ENCODE measurements at regions not wholly inside any gene's neighbourhood (a gene's known extent, or its start where the extent isn't known, plus 50 kb on each side); places are given as distances from the start of the nearest gene placed in this dataset.
A peak's percentile ranks its signal among the peaks of the same experiment; 100 is the strongest.
"Not testable (repeated sequence)": the region's sequence is repeated elsewhere in the genome, so short reads cannot be mapped to it uniquely, and the experiment has no call there.

DNA sequence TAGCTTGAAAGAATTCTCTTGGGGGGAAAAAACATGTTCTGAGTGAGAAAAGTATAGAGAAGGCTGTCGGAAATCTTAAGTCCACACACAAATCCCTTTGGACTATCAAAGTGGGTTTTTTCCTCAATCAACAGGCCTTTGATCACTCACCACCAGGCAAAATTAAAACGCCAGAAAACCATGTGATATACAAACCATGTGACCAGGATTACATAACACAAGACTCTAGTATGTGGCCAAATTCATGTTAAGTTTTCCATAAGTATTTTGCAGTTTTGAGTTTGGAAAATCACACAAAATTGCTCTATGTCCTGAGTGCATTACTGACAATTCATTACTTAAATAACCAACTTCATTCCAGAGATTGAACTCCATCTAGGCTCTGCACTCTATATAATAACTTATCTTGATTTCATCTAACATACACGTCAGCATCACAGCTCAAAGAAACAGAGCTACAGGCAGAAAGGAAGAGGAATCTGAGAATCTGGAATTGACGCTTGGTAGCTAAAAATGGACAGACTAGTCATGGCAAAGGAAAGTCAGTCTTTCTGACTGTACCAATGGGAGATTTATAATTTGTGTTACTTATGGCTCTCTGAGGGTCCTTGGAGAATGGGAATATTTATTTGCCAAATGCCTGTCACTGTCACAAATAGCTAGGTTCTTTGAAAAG lies 383.5 kb downstream of the SFMBT2 start:
- no peak for DNase-seq

DNA sequence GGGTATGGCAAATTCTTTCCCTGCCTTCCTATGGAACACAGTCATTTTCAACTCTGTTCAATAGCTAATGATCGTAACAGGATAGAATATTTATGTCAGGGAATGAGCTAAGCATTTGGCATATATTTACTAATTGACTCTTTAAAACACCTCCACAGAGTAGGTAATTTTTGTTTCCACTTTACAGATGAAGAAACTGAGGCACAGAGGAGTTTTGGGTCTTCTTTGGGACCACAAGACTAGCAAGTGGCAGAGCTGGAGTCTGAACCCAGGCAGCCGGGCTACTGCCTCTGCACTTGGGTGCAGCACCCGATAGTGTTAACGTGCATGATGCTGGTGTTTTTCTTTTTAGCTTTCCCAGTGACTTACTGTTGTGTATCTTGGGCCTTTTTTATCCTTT lies 384.0 kb downstream of the SFMBT2 start:
- no peak for DNase-seq

GRCh38 chr10:7025296-7025695 lies 385.5 kb downstream of the SFMBT2 start:
- no peak for DNase-seq

DNA sequence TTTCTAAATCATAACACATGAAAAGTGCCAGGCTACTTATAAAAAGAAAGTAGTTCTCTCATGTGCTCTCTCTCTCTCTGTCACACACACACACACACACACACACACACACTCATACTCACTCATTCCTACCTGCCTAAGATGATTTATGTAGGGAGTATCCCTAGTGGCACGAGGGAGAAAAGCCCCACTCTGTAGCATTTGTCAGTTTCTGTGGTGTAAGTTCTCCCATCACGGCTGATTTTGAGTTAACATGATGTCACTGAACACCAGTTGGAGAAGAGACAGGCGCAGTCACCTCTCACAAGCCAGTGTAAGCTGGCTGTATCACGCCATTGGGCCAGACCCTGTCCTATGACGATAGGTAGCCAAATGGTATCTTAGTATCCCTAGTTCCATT lies 395.4 kb downstream of the SFMBT2 start:
- DNase-seq: peak; percentile 8

GRCh38 chr10:7014721-7015120 lies 396.1 kb downstream of the SFMBT2 start:
- no peak for DNase-seq

DNA sequence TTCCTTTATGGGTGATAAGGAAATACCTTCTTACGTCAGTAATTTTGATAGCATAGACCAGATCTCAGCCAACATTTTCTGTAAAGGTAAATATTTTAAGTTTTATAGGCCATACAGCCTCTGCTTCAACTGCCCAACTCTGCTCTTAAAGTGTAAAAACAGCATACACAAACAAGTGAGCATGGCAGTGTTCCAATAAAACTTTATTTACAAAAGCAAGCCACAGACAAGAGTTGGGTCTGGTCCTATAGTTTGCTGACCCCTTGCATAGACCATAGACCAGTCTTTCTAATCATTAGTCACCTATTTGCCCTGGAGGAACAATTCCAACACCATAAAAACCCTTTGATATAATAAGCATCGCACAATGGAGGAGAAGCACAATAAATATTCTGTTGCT lies 398.8 kb downstream of the SFMBT2 start:
- DNase-seq: no peak

- no peak for DNase-seq
These were observed 402.2 kb downstream of the SFMBT2 start for GRCh38 chr10:7008645-7009044.

GRCh38 chr10:7007600-7008190 lies 403.1 kb downstream of the SFMBT2 start:
- DNase-seq: no peak

GRCh38 chr10:7006566-7006965 lies 404.3 kb downstream of the SFMBT2 start:
- no peak for DNase-seq

DNA sequence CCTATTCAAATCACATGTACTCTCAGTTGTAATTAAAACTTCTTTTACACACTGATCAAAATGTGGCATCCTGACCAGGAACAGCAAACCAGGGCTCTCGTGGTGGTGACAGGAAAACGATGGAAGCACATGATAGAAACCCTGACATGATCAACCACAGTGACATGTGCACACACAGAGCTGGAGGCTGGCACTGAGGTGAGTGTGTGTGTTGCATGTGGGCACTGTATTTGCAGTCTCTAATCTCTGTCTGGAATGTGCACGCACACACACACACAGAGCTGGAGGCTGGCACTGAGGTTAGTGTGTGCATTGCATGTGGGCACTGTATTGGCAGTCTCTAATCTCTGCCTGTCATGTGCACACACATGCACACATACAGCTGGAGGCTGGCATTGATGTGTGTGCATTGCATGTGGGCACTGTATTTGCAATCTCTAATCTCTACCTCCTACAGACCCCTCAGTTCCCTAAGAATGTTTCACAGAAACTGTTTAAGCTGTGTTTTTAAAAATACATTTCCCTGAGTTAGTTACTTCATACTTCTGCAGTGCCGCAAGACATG lies 406.9 kb downstream of the SFMBT2 start:
- no peak for DNase-seq

DNA sequence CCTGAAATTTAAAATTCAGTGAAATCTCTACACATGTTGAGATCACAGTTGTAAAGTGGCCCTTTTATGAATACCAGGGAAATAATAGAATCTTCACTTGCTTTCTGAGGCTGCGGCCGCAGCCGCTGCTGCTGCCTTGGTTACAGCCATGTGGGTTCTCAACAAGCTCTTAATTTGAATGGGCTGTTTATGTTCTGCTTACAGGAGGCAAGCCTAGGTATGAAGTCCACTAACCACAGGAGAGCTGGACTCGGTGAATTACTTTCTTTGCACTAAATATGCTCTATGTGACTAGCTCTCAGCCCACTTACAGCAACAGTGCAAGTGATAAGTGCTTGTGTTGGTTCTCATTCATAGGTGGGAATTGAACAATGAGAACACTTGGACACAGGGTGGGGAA lies 410.8 kb downstream of the SFMBT2 start:
- DNase-seq: no peak

- DNase-seq: no peak
These were observed 411.5 kb downstream of the SFMBT2 start for GRCh38 chr10:6999232-6999925.

- no peak for DNase-seq
These were observed 413.3 kb downstream of the SFMBT2 start for GRCh38 chr10:6997509-6997908.

DNA sequence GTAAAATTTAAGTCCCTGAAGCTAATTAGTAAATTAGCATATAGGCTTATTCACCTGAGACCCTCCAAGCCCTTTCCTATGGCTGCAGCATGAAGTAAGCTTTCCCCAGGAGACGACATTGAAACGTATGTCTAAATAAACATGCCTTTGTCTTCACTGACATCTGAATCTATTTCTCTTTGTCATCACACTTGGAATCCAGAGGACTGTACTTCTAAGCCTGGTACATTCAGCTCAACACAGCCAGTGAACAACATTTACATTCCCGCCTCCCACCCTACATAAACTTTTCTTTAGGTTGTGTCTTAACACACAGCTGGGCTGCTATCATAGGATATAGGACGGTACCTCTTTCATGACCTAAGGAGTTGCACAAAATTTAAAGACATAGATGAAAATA lies 414.4 kb downstream of the SFMBT2 start:
- no peak for DNase-seq

DNA sequence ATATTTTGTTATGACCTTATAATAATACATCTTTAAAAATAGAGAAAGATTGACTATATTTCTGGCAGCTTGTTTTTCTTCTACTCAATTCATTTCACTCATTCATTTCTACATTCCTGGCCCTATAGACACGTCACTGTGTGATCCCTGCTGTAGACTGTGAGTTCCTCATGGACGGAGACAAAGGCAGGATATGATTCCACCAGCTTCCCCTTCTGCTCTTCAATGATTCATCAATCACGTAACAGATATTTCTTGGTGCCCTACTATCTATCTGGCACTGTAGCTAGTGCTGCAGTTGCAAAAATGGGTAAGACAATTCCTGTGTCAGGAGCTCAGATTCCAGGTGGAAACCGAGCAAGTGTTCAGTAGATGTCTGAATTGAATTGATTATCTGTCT lies 415.0 kb downstream of the SFMBT2 start:
- no peak for DNase-seq

DNA sequence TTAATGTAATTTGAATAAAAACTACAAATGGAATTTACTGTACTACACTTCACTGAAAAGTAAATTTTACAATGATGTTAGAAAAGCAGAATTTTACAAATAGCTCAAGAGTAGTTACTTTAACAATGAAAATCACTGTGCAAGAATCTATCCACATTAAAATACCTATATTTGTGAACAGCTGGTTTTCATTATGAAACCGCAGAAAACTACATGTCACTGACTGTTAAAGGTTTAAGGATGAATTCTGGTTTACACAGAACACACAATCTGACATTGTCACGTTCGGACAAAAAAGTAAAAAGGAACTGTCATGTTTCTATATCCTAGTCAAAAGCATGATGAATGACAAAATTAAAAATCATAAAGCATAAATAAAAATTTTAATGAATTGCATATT lies 415.3 kb upstream of the PRKCQ start:
- DNase-seq: no peak

GRCh38 chr10:6990891-6991290 lies 410.8 kb upstream of the PRKCQ start:
- DNase-seq: no peak

DNA sequence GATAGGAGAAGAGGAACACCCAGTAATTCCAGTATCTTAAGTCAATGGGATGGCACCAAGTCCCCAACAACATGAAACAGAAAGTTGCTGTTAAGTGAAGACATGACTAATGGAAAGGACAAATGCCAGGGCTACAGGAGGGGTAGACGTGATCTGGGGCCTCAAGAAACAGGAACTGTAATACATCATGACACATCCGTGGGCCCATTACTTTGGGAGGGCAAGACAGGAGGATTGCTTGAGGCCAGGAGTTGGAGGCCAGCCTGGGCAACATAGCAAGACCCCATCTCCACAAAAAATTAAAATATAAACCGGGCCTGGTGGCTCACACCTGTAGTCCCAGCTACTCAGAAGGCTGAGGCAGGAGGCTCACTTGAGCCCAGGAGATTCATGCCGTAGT lies 408.6 kb upstream of the PRKCQ start:
- DNase-seq: no peak

DNA sequence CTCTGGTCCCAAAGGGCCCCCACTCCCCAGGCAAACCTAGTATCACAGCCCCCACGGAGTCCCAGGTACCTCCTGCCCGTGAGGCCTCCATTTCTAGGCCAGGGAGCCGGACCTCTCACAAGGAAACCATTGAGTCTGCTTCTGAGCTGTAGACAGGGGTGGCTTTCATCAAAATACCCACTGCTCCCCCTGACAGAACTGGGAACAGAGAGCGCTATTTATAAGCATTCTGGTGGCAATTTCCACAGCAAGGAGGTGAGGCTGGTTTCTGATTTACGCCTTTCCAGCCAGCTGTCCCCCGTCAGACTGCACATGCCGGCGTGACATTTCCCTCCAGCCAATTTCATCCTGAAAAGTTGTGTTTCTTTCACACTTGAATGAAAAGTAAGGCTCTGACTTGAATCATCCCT lies 407.5 kb upstream of the PRKCQ start:
- no peak for DNase-seq

GRCh38 chr10:6986927-6987326 lies 406.9 kb upstream of the PRKCQ start:
- DNase-seq: no peak

GRCh38 chr10:6985644-6986043 lies 405.6 kb upstream of the PRKCQ start:
- DNase-seq: no peak

GRCh38 chr10:6984971-6985370 lies 404.9 kb upstream of the PRKCQ start:
- no peak for DNase-seq

GRCh38 chr10:6984016-6984415 lies 403.9 kb upstream of the PRKCQ start:
- not testable (repeated sequence) for DNase-seq

- no peak for DNase-seq
These were observed 400.3 kb upstream of the PRKCQ start for GRCh38 chr10:6980353-6980752.

Data from kidney glomerular epithelial cell (primary cell).